ENCODE measurements at regions not wholly inside any gene's neighbourhood (a gene's known extent, or its start where the extent isn't known, plus 50 kb on each side); places are given as distances from the start of the nearest gene placed in this dataset.
"Not testable (repeated sequence)": the region's sequence is repeated elsewhere in the genome, so short reads cannot be mapped to it uniquely, and the experiment has no call there.

GRCh38 chr6:82501901-82502300, 138.3 kb downstream of the TPBG start:
- ATAC-seq; DNase-seq (ENCODE audit: low spot score); intact Hi-C loops (cut with DNase I): not testable (repeated sequence)

- intact Hi-C loops (cut with DNase I): no loop called here
- DNase-seq (ENCODE audit: low spot score) (no peak), ATAC-seq (no peak)
Measured at GRCh38 chr6:82506526-82506925, 142.9 kb downstream of the TPBG start.

DNA sequence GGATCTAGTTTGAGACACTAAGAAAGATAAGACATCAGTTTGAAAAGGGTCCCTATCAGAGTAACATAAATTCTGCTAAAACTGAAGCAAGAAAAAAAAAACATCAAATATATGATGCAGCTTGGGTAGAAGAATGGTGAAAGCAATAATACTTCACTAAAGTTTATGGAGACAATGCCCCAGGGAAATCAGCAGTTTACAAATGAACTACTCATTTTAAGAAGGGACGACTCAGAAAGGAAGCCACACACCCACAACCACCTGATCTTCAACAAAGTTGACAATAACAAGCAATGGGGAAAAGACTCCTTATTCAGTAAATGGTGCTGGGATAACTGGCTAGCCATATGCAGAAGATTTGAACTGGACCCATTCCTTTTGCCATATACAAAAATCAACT, 143.5 kb downstream of the TPBG start:
- DNase-seq (ENCODE audit: low spot score) (no peak), ATAC-seq (no peak)
- intact Hi-C loops (cut with DNase I): no loop called here

GRCh38 chr6:82511546-82511945, 147.9 kb downstream of the TPBG start:
- ATAC-seq (no peak), DNase-seq (ENCODE audit: low spot score) (no peak)
- intact Hi-C loops (cut with DNase I): no loop called here

DNA sequence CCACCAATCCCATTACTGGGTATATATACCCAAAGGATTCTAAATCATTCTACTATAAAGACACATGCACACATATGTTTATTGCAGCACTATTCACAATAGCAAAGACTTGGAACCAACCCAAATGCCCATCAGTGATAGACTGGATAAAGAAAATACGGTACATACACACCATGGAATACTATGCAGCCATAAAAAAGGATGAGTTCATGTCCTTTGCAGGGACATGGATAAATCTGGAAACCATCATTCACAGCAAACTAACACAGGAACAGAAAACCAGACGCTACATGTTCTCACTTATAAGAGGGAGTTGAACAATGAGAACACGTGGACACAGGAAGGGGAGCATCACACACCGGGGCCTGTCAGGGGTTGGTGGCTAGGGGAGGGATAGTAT, 154.3 kb downstream of the TPBG start:
- not testable (repeated sequence) for ATAC-seq; DNase-seq (ENCODE audit: low spot score)

DNA sequence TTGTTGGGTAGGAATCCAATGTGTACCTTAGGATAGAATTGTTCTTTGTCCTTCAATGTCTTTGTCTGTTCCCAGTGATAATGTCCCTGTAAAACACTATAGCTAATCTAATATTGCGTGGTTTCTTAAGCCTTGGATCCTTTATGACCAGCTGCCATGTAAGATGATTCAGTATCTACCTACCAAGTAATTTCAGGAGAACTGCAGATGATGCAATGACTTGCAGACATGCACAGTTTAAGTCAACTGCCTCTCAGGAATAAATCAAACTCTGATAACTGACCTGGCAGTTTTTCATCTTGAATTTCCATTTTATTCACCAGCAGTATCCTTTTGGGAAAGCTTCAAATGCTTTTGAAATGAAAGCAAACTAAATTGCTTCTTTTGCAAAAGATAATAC, 157.8 kb downstream of the TPBG start:
- intact Hi-C loops (cut with DNase I): no loop called here
- ATAC-seq: no peak
- DNase-seq (ENCODE audit: low spot score): no peak

More for the DNA sequence above, 154.3 kb downstream of the TPBG start:
- intact Hi-C loops (cut with DNase I): not testable (repeated sequence)

- intact Hi-C loops (cut with DNase I): no loop called here
- DNase-seq (ENCODE audit: low spot score): no peak
- ATAC-seq: no peak
Measured at GRCh38 chr6:82521861-82522260, 158.2 kb downstream of the TPBG start.

GRCh38 chr6:82524031-82524430, 160.4 kb downstream of the TPBG start:
- intact Hi-C loops (cut with DNase I): no loop called here
- ATAC-seq: no peak
- DNase-seq (ENCODE audit: low spot score): no peak

DNA sequence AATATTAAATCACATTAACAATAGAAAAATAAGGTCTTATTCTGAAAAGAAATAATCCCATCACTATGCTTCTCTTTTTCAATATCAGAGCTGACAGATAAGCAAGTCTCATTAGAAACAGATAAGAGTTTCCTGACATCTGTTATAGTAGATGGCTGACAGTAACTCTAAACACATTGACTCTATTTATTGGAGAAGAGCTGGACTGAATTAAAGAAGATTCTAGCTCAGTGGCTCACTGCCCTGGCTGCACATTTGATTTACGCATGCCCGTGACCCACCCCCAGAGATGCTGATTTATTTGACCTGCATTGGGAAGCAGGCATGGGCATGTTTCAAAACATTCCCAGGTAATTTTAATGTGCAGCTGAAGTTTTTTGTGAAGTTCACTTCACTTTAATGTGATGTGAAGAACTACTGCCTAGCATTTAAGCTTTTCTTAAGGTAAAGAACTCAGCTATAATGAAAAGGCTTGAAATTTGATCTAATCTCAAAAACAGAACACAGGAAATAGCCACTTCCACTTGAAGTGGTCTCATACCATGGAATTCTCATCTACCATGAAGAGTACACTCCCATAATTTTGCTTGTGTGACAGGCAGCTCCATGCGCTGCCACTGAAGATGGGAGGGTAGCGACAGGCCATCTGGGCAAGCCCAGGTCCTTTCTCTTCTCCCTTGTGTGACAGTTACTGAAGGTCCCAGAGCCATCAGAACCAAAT, 162.3 kb downstream of the TPBG start:
- ATAC-seq: no peak
- no peak for DNase-seq (ENCODE audit: low spot score)
- intact Hi-C loops (cut with DNase I): no loop called here

DNA sequence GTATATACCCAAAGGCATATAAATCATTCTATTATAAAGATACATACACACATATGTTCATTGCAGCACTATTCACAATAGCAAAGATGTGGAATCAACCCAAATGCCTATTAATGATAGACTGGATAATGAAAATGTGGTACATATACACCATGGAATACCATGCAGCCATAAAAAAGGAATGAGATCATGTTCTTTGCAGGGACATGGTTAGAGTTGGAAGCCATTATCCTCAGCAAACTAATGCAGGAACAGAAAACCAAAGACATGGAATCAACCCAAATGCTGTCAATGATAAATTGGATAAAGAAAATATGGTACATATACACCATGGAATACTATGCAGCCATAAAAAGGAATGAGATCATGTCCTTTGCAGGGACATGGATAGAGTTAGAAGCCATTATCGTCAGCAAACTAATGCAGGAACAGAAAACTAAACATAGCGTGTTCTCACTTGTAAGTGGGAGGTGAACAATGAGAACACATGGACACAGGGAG, 166.4 kb downstream of the TPBG start:
- DNase-seq (ENCODE audit: low spot score); ATAC-seq; intact Hi-C loops (cut with DNase I): not testable (repeated sequence)

DNA sequence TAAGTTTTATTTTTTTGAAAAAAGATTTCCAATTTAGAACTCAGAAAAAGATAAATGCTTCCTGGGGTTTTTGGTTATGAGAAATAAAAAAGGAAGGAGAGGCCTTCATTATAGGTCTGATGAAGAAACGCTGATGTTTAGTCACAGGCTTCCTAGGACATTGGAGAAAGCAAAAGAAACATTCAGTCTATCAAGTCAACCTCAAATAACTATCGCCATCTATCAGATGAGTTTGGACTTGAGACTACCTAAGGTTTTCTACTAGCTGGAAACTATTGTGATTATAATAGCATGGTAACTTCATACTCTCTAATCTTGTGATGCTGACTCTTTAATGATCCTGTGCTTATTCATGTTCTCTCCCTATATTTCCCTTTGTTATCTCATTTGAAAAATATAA, 171.3 kb downstream of the TPBG start:
- DNase-seq (ENCODE audit: low spot score) (no peak), ATAC-seq (no peak)
- intact Hi-C loops (cut with DNase I): no loop called here

GRCh38 chr6:82549480-82549879, 185.9 kb downstream of the TPBG start:
- DNase-seq (ENCODE audit: low spot score); ATAC-seq; intact Hi-C loops (cut with DNase I): not testable (repeated sequence)

DNA sequence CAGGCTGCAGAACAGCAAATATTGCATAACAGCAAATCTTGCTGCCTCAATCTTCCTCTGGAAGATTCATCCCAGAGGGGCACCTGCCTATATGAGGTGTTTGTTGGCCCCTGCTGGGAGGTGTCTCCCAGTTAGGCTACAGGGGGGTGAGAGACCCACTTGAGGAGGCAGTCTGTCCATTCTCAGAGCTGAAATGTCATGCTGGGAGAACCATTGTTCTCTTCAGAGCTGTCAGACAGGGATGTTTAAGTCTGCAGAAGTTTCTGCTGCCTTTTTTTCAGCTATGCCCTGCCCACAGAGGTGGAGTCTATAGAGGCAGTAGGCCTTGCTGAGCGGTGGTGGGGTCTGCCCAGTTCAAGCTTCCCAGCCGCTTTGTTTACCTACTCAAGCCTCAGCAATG, 187.7 kb downstream of the TPBG start:
- intact Hi-C loops (cut with DNase I); ATAC-seq: not testable (repeated sequence)

DNA sequence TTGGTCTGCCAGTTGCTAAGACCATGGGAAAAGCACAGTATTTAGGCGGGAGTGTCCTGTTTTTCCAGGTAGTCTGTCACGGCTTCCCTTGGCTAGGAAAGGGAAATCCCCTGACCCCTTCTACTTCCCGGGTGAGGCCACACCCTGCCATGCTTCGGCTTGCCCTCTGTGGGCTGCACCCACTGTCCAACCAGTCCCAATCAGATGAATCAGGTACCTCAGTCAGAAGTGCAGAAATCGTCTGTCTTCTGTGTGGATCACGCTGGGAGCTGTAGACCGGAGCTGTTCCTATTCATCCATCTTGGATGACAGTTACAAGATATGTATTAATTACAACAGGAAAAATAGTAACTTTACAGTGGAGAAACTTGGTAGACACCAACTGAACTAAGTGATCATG, 188.2 kb downstream of the TPBG start:
- ATAC-seq: no peak
- DNase-seq (ENCODE audit: low spot score): no peak
- intact Hi-C loops (cut with DNase I): no loop called here

More for the DNA sequence above, 187.7 kb downstream of the TPBG start:
- DNase-seq (ENCODE audit: low spot score): not testable (repeated sequence)

- DNase-seq (ENCODE audit: low spot score) (no peak), ATAC-seq (no peak)
- intact Hi-C loops (cut with DNase I): no loop called here
Measured at GRCh38 chr6:82553863-82554531, 190.4 kb downstream of the TPBG start.

- DNase-seq (ENCODE audit: low spot score) (no peak), ATAC-seq (no peak)
- intact Hi-C loops (cut with DNase I): no loop called here
Measured at GRCh38 chr6:82554666-82555065, 191.0 kb downstream of the TPBG start.

DNA sequence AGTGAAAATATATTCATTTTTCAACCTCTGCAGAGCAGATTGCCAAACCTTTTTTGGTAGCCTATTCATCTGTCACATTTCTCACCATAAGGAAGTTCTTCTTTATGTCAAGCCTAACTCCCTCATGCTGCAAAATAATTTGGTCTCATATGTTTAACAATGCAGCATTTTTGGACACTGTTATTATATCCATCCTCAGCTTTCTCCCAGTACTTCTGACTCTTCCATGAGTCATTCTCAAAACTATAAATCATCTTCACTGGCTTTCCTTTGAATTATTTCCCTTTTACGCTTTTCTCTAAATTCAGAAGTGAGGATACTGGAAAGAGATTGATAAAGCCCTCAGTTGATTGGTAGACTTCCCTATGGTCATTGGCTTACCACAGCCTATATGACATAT, 192.2 kb downstream of the TPBG start:
- intact Hi-C loops (cut with DNase I): no loop called here
- DNase-seq (ENCODE audit: low spot score) (no peak), ATAC-seq (no peak)

DNA sequence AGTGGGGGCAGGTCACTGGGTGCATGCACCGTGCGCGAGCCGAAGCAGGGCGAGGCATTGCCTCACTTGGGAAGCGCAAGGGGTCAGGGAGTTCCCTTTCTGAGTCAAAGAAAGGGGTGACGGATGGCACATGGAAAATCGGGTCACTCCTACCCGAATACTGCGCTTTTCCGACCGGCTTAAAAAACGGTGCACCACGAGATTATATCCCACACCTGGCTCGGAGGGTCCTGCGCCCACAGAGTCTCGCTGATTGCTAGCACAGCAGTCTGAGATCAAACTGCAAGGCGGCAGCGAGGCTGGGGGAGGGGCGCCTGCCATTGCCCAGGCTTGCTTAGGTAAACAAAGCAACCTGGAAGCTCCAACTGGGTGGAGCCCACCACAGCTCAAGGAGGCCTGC, 194.9 kb downstream of the TPBG start:
- ATAC-seq; intact Hi-C loops (cut with DNase I): not testable (repeated sequence)

GRCh38 chr6:82567621-82568020, 204.0 kb downstream of the TPBG start:
- intact Hi-C loops (cut with DNase I): no loop called here
- DNase-seq (ENCODE audit: low spot score) (no peak), ATAC-seq (no peak)

More for the DNA sequence above, 194.9 kb downstream of the TPBG start:
- not testable (repeated sequence) for DNase-seq (ENCODE audit: low spot score)

GRCh38 chr6:82568290-82568993, 204.8 kb downstream of the TPBG start:
- ATAC-seq (no peak), DNase-seq (ENCODE audit: low spot score) (no peak)
- intact Hi-C loops (cut with DNase I): no loop called here
